GM21619 (cell line): ENCODE measurements at regions not wholly inside any gene's neighbourhood (a gene's known extent, or its start where the extent isn't known, plus 50 kb on each side); places are given as distances from the start of the nearest gene placed in this dataset.

Source experiments
- ATAC-seq: cut with Tn5 transposase; IDR thresholded peaks from one replicate; pipeline ENCODE4 v1.9.1; 2021; ENCODE audit not compliant: unreplicated experiment

GRCh38 chr4:17301266-17301665, 210.6 kb downstream of the QDPR start:
- no peak for ATAC-seq

GRCh38 chr4:17296921-17297890, 214.7 kb downstream of the QDPR start:
- ATAC-seq, result no peak

- ATAC-seq, result no peak
Measured at GRCh38 chr4:17293901-17294300, 218.0 kb downstream of the QDPR start.

DNA sequence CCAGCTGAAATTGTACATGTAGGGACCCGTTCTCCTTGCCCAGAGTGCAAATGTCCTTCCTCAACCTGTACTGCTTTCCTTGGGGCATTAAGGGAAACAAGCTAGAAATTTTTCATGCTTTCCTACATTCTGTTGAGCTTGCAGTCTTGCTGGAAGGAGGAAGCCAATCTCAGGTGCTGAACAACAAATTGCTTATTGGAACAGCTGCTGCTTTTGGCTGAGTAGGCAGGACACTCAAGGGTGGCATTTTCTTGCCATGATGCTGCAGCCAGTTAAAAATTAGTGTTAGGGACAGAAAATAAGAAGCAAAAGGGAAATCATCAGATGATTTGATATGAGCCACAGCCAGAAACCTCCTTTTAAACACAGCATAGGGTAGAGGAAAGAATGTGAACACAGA, 223.7 kb downstream of the QDPR start:
- ATAC-seq, result no peak

DNA sequence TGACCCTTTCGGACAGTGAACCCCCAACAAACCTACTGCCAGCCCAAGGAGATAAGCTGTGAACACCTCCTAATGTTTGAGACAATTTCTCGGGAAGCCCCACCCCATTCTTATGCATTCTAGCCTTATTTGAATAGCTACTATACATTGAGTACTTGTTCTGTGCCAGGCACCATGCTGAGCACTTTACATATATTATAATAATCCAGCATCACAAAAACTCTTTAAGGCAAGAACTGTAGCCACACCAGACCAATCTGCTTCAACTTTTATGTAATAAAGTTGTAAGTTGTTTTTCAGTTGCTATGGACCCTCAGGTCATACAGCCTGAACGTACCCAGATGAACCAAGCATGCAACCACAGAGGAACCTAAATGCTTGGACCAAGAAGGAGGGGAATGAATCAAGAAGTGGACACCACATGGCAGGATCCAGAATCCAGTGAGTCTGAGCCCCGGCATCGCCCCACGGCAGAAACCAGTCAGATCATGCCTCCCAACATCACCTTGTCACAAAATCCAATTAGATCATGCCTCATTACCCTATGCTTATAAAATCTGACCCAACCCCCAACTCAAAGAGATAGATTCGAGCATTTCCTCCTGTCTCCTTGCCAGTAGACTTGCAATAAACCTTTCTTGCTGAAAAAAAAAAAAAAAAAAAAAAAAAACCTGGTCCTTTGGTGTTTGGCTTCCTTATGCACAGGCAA, 225.0 kb downstream of the QDPR start:
- ATAC-seq, result no peak

GRCh38 chr4:17285747-17286146, 226.1 kb downstream of the QDPR start:
- ATAC-seq, result no peak

DNA sequence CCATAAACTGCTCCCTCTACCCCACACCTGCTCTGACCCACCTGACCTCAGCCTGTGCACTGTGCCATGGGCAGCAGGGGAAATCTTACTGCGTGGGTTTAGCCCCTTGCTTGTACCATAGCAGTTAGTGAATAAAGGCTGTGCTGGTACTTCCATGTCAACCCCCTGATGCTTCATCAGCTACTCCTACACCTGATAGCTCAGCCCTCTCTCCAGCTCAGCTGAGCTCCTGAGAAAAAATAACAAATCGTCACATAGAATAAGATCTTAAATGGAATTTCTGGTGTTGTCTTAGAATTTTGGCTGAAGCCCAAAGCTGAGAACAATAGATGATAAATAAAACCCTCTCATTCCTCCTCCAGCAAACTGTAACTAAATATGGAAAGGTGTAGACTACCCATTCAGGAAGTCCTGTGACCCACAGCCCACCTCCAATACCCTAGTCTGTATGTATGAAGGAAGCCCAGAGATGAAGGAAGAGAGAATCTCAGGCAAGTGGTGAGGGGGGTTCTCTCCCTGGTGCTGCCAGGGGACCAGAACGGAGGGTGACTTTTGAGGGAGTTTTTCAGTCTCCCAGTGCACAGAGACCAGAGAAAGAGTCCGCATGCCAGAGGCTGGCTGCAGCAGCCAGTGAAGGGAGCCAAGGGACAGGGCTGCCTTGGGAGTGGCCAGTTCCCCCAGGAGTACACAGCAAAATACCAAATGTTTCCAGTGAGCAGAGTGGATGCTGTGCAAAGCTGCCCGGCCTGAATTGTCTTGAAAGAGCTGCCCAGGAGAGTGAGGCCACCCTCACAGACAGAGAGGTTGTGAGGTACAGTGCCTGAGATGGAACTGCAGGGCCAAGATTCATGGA, 227.3 kb downstream of the QDPR start:
- ATAC-seq, result no peak

GRCh38 chr4:17283832-17284231, 228.1 kb downstream of the QDPR start:
- ATAC-seq, result no peak

- ATAC-seq, result no peak
Measured at GRCh38 chr4:17283251-17283650, 228.6 kb downstream of the QDPR start.

- no peak for ATAC-seq
Measured at GRCh38 chr4:17280261-17281018, 231.4 kb downstream of the QDPR start.

DNA sequence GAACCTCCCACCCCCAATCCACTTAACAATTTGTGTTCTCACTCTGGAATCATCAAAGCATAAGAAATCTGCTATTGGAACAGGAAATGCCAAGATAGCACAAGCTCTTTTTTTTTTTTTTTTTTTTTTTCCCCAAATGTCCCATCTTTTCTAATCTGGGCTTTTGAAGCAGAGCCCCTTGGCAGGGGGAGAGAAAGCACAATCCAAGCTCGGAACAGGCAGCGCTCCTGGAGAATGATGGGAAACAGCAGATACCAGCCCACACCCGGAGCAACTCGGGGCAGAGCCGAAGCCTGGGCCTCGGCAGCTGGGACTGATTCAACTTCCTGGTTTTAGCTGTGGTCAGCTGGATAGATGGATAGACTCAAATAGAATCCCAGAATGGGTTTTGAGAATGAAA, 235.1 kb downstream of the QDPR start:
- ATAC-seq, result no peak

- ATAC-seq, result no peak
Measured at GRCh38 chr4:17275836-17276235, 236.1 kb downstream of the QDPR start.

DNA sequence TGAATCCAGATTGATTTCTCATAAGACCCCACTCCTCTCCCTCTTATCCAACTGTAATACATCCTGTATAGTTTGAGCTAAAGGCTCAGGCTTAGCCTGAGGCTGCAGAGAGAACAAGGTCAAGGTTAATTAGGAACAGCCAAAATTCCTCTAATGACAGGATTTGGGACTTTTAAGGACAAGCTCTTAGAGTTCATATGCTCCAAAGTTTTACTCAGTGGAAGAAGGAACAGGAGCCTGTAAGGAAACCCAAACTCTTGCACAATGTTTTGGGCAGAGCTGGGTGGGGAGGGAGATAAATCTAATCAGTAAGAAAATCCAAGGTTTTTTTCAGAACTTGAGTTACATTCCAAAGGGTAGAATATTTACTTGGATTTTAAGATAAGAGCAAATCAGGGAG, 238.8 kb downstream of the QDPR start:
- ATAC-seq, result no peak

DNA sequence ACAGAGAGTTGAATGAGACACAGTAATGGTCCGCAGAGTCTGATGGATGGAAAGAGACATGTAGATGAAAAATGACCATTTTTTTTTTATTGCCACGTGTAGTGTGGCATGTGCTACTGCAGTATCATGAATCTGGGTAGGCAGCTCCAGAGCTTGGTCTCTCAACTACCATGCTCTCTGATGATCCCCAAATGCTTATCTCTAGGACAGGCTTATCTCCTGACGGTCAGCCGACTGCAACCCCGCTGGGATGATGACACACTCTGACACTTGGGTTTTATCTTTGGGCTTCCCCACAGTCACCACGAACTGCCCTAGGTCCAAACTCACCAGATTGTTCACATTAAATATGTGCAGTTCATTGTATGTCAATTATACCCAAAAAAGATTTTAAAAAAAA, 239.7 kb downstream of the QDPR start:
- no peak for ATAC-seq

GRCh38 chr4:17265653-17266052, 246.2 kb downstream of the QDPR start:
- ATAC-seq, result no peak

GRCh38 chr4:17265139-17265538, 246.8 kb downstream of the QDPR start:
- no peak for ATAC-seq

GRCh38 chr4:17260166-17260907, 251.6 kb downstream of the QDPR start:
- no peak for ATAC-seq

GRCh38 chr4:17258106-17258505, 253.8 kb downstream of the QDPR start:
- ATAC-seq, result no peak

DNA sequence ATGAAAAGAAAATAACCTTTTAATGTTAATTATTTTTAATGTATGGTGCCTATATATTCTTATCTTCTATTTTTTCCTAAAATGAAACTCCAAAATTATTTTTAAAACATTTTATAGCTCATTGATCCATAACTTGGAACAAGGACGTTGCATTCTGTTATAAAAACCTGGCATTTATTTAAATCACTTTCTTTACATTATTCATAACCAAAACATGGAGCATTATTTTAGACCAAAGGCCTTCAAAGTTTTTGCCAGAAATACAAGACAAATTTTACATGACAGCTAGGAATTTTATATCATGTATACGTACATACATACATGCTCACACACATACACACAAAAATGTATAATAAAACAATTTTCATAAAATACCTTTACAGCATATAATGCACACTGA, 259.8 kb downstream of the QDPR start:
- ATAC-seq, result no peak

DNA sequence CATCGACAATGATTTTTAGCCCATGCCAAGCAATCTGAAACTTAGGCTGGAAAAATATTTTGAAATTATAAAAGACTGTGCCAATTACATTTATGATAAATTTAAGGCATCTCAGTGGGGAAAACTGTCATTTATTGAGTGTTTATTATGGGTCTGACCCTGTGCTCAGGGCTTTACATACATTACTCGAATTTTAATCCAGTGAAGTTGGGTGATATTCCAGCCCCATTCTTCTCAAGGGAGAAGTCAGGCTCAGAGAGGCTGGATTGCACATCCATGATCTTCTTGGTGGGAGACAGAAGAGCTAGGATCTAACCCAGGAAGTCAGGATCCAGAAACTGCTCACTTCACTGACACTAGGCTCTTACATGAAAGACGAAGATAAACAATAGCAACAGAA, 260.8 kb downstream of the QDPR start:
- no peak for ATAC-seq
